G401 (cell line): ENCODE measurements at regions not wholly inside any gene's neighbourhood (a gene's known extent, or its start where the extent isn't known, plus 50 kb on each side); places are given as distances from the start of the nearest gene placed in this dataset.
A peak's percentile ranks its signal among the peaks of the same experiment; 100 is the strongest.

Experiments
- DNase-seq: peaks from one replicate; pipeline ENCODE4 v3.0.0-alpha.2; 2015; ENCODE audit warnings: low spot score
- in situ Hi-C: cut with HindIII; loops from 2 replicates; pipeline ENCODE4 v1.10.0; 2016; ENCODE audit warnings: low sequenced_read_pairs, mixed read lengths

- in situ Hi-C loops, result no loop called here
- DNase-seq, result no peak
Observed at GRCh38 chr4:130424211-130424610, 1328.3 kb downstream of the C4orf33 start.

DNA sequence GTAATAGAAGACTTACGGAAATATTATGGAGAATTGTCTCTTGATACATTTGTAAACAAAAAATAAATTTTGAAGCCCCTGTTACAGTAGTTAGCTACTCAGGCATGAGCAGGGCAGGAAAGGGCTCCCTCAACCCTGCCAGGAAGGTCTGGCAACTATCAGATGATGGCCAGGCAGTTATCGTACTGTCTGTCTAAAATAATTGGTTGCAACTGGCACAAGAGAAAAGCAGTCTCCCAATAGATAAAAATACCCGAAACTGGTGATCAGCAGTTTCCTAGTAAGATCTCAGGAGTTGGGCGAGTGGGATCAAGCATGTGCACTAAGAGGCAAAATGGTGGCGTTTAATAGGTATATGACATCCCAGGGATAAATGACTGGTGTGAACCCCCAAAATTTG is 1336.3 kb downstream of the C4orf33 start:
- DNase-seq, result no peak
- in situ Hi-C loops, result no loop called here

DNA sequence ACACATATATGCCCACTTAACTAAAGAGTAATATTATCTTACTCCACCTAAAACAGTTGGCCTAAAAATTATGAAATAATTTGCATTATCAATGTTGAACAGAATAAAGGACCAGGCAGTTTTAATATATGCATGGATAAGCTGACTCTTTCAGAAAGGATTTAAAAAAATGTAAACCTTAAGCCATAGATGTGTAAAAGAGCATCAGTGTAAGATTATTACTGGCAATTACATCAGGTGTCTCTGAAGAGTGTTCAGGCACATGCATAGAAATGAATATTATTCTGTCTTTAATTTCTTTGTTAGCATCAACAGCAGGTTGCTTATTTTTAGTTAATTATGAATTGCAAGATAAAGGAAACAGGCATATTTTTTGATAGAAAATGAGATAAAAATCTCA is 1353.8 kb downstream of the C4orf33 start:
- in situ Hi-C loops, result no loop called here
- no peak for DNase-seq

DNA sequence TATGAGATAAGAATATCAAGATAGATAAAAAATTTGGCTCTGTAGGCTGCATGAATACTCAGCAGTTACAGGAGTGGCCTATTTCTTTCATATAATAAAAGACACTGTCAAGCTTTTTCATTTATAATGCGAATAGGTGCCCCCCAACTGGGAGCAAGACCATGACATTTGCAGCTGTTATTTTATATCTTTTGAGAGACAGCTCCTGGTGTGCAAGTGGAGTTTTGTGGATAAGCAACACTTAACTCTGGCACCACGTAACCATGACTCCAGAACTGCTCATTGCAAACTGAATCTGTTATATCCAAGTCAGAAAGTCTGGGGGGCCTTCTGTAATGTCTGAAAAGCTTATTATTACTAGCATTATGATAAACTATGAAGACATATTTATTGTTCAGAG is 1372.4 kb downstream of the C4orf33 start:
- in situ Hi-C loops, result no loop called here
- DNase-seq, result no peak

DNA sequence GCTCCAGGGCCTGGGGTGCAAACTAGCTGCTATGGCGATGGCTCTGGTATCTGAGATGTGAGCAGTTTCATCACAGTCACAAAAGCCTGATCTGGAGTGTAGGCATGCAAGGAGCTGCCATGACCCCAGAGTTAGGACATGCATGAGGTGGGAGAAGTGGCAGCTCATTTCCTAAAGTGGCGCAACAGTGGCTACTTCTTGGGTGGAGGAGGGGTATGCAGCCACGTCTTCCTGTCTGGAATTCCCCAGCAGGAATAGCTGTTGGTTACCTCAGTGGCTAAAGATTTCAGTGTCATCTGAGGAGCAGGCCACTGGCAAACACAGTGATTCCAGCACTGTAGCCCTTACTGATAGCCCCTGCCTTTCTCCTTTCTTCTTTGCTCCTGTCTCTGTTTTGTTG is 1382.5 kb downstream of the C4orf33 start:
- DNase-seq, result no peak
- in situ Hi-C loops, result no loop called here

DNA sequence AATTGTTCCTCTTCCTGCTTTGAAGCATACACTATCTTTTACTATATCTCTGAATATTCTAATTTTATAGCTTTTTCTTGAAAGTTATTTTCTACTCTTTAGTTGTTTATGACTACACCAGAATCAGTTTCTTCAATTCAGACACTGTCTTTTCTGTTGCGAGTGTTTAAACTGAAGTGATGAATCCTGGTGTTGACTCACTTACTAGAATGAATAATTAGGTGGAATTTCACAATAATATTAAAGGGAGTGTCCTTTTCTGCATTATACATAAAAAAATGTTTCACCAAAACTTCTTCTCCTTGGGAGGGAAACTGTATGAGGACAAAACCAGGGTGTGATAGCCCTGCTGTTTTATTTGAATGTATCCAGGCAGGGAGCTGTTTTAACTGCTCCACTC is 1383.1 kb downstream of the C4orf33 start:
- DNase-seq, result no peak
- in situ Hi-C loops, result no loop called here

- in situ Hi-C loops, result no loop called here
- no peak for DNase-seq
Observed at GRCh38 chr4:130479674-130480073, 1383.7 kb downstream of the C4orf33 start.

DNA sequence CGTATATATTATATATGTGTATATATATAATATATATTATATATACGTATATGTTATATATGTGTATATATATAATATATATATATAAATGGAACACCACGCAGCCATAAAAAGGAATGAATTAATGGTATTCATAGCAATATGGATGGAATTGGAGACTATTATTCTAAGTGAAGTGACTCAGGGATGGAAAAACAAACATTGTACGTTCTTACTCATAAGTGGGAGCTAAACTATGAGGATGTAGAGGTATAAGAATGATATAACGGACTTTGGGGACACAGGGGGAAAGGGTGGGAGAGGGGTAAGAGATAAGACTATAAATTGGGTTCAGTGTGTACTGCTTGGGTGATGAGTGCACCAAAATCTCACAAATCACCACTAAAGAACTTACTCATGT is 1388.9 kb downstream of the C4orf33 start:
- DNase-seq, result no peak
- in situ Hi-C loops, result no loop called here

GRCh38 chr4:130485371-130485770 is 1389.4 kb downstream of the C4orf33 start:
- no peak for DNase-seq
- in situ Hi-C loops, result no loop called here

DNA sequence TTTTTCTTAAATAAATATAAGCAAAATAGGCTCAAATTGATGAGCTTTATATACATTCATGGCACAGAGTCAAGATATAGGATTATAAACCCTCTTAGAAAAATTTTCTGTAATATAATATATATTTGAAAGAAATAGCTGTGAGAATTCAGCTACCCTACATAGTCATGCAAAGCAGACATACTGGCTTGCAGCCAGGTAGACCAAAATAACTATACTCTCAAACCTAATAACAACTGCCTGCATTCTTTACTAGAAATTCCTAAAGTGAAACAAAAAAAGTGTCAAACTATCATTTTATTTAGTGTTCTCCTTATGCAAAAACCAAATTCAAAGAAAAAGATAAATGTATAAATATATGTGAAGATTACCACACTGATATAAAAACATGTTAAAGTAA is 1390.2 kb downstream of the C4orf33 start:
- DNase-seq, result no peak
- in situ Hi-C loops, result no loop called here

DNA sequence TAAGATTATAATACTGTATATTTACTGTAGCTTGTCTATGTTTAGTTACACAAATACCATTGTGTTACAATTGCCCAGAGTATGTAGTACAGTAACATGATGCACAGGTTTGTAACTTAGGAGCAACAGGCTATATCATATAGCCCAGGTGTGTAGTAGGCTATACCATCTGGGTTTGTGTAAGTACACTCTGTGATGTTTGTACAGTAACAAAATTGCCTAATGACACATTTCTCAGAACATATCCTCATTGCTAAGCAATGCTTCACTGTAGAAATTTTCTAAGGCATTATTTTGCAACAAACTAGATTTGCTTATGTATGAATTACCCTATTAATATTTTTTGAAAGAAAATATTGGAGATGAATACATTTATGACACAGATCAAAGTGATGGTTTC is 1390.9 kb downstream of the C4orf33 start:
- DNase-seq, result no peak
- in situ Hi-C loops, result no loop called here

DNA sequence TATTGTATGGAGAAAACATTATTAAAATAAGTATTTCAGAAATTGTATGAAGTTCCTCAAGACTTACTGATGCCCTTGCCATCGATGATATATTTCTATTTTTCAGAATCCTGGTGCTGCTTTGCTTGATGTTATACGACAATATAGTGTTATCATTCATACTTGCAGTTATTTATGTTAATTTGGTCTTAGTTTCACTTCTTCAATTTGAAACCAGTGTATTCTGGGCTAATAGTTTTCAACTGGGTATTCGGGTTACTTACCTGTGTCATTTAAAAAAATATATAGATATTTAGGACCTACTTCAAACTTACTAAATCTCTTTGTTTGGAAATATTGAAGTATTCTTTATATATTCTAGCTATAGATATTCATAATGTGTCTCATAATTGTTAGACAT is 1414.7 kb downstream of the C4orf33 start:
- DNase-seq, result no peak
- in situ Hi-C loops, result no loop called here

- no peak for DNase-seq
- in situ Hi-C loops, result no loop called here
Observed at GRCh38 chr4:130511776-130512175, 1415.8 kb downstream of the C4orf33 start.

DNA sequence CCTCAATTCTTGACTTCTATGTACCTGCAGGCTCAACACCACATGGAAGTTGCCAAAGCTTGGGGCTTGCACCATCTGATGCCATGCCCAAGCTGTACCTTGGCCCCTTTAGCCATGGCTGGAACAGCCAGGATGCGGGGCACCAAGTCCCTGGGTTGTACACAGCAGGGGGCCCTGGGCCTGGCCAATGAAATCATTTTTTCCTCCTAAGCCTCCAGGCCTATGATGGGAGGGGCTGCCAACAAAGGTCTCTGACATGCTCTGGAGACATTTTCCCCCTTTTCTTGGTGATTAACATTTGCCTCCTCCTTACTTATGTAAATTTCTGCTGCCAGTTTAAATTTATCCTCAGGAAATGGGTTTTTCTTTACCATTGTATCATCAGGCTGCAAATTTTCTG is 1428.1 kb downstream of the C4orf33 start:
- in situ Hi-C loops, result no loop called here
- DNase-seq, result no peak

DNA sequence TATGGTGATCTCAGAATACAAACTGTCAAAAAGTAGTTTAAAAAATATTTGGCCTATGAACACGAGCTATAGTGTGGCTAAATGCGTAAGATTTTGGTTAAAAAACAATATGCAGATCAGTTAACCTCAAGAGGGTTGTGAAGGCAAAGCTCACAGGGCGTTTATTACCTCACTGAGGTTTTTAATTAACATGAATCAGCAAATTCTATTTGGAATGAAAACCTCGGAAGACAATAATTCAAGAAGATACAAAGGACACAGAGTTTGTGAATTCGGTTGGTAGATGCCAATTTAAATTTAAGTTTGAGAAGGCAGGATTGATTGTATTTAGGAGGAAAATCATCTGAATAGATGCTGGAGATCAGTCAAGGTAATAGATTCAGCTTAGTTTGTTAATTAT is 1434.6 kb downstream of the C4orf33 start:
- no peak for DNase-seq
- in situ Hi-C loops, result no loop called here

GRCh38 chr4:130534651-130535050 is 1438.7 kb downstream of the C4orf33 start:
- in situ Hi-C loops, result no loop called here
- no peak for DNase-seq

- in situ Hi-C loops, result no loop called here
- no peak for DNase-seq
Observed at GRCh38 chr4:130542953-130543352, 1447.0 kb downstream of the C4orf33 start.

- in situ Hi-C loops, result no loop called here
Observed at GRCh38 chr4:130545171-130545570, 1449.2 kb downstream of the C4orf33 start.

DNA sequence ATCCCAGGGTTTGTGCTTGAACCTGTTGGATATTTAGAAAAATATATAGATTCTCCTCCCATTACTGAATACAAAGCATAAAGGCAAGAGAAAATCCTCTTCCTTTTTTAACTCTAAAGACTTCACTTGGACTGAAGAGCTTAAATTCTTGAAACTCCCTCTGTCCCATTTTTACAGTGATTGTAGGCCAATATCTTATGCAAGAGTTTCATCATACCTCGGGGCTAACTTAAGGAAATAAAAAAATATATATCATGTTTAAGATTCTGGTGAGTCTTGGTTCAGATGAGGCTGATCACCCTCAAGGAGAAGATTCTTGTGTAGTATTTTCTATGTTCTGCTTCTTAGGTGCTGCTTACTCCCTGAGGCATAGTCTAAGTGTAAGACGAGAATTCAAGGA is 1449.6 kb downstream of the C4orf33 start:
- in situ Hi-C loops, result no loop called here
- no peak for DNase-seq

More at GRCh38 chr4:130545171-130545570, 1449.2 kb downstream of the C4orf33 start:
- DNase-seq, result no peak

DNA sequence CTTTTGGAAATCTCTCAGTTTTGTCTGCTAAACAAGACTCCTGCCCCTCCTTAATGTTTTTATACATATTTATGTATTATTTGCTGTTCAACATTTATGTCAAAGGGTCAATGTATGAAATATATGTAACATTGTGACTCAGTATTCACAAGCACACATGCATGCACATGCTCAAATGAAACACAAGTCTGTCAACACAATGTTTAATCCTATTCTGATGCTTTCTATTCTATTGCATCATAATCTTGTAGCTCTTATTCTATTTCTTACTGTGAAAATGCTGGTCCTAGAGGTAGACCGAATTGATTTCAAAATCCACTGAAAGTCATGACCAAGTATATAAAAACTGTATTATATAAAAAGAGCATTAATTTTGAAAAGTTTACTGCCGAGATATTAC is 1463.3 kb downstream of the C4orf33 start:
- in situ Hi-C loops, result no loop called here
- DNase-seq, result no peak

DNA sequence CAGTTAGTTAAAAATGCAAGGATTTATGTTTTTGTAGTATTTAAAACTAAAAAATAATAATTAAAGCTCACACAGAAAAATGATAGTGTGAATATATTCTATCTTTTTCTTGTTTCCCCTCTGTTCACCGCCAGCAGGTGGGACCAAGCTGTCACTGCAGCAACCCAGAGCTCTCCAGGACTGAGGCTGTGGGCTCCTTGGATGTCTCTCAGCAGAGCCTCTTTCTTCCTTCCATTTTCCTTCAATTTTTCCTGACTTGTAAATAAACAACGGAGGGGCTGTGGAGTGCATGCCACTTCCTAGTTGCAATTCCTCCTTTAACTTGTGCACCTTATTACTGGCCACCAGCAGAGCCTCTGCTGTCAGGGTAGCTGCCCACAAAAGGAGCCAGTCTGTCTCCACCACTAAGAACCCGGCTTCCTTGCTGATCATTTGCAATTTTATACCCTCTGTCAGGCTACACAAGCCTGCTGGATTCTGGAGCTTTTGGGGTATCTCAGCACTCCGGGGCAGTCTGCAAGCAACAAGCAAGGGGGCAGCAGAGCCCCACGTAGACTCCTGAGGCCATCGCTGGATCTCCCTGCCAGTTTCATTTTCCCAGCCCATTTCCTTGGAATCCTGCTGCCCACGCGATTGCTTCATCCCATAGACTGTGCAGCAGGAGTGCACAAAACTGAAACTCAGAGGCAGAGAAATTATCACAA is 1467.4 kb downstream of the C4orf33 start:
- peak; percentile 20 for DNase-seq
- in situ Hi-C loops, result no loop called here
